ENCODE measurements at regions not wholly inside any gene's neighbourhood (a gene's known extent, or its start where the extent isn't known, plus 50 kb on each side); places are given as distances from the start of the nearest gene placed in this dataset.

- no peak for TF ChIP-seq NR1H2 (CRISPR knock-in tag; IDR thresholded peaks at IDR 0.05)
- TF ChIP-seq STAT6 (CRISPR knock-in tag; conservative IDR thresholded peaks at IDR 0.05; ENCODE audit: low read depth) = no peak
- no peak for TF ChIP-seq ATF2 (CRISPR knock-in tag; IDR thresholded peaks at IDR 0.05; ENCODE audit: borderline replicate concordance, low read depth)
- no peak for TF ChIP-seq CTCF (IDR thresholded peaks at IDR 0.05)
- no peak for TF ChIP-seq TEAD4 (CRISPR knock-in tag; IDR thresholded peaks at IDR 0.05)
- no peak for TF ChIP-seq FOXK1 (CRISPR knock-in tag; IDR thresholded peaks at IDR 0.05)
- no peak for TF ChIP-seq NFE2L1 (CRISPR knock-in tag; IDR thresholded peaks at IDR 0.05)
- no peak for TF ChIP-seq SMAD4 (CRISPR knock-in tag; IDR thresholded peaks at IDR 0.05)
- TF ChIP-seq NFYB (CRISPR knock-in tag; conservative IDR thresholded peaks at IDR 0.05; ENCODE audit: low read depth) = no peak
- no peak for TF ChIP-seq CREM (CRISPR knock-in tag; IDR thresholded peaks at IDR 0.05)
- no peak for TF ChIP-seq SOX15 (CRISPR knock-in tag; IDR thresholded peaks at IDR 0.05)
Measured at GRCh38 chrX:2626750-2627149, 64.3 kb upstream of the CD99 start.

All from WTC11 (cell line).